ENCODE measurements at regions not wholly inside any gene's neighbourhood (a gene's known extent, or its start where the extent isn't known, plus 50 kb on each side); places are given as distances from the start of the nearest gene placed in this dataset.

GRCh38 chr18:67794521-67794920 lies 278.0 kb upstream of the DSEL start:
- TF ChIP-seq CTCF (IDR thresholded peaks at IDR 0.05; ENCODE audit: control extremely low read depth, extremely low read depth, low read depth, missing control alignments) = no peak

GRCh38 chr18:67790527-67790926 lies 274.0 kb upstream of the DSEL start:
- DNase-seq (ENCODE audit: extremely low spot score) = no peak
- ChIA-PET CTCF (no interaction called here), POLR2A (no interaction called here)
- no peak for TF ChIP-seq CTCF (IDR thresholded peaks at IDR 0.05; ENCODE audit: control extremely low read depth, extremely low read depth, low read depth, missing control alignments)

More at GRCh38 chr18:67794521-67794920, 278.0 kb upstream of the DSEL start:
- no peak for DNase-seq (ENCODE audit: extremely low spot score)
- POLR2A ChIA-PET = no interaction called here
- CTCF ChIA-PET = no interaction called here

GRCh38 chr18:67789165-67789545 lies 272.6 kb upstream of the DSEL start:
- ChIA-PET POLR2A (no interaction called here), CTCF (no interaction called here)
- TF ChIP-seq CTCF (IDR thresholded peaks at IDR 0.05; ENCODE audit: control extremely low read depth, extremely low read depth, low read depth, missing control alignments) = no peak
- DNase-seq (ENCODE audit: extremely low spot score) = no peak

- ChIA-PET POLR2A (no interaction called here), CTCF (no interaction called here)
- TF ChIP-seq CTCF (IDR thresholded peaks at IDR 0.05; ENCODE audit: control extremely low read depth, extremely low read depth, low read depth, missing control alignments) = no peak
- DNase-seq (ENCODE audit: extremely low spot score) = no peak
Measured at GRCh38 chr18:67788310-67789164, 272.0 kb upstream of the DSEL start.

GRCh38 chr18:67783196-67783946 lies 266.9 kb upstream of the DSEL start:
- no peak for DNase-seq (ENCODE audit: extremely low spot score)
- CTCF ChIA-PET = no interaction called here
- POLR2A ChIA-PET = no interaction called here
- TF ChIP-seq CTCF (IDR thresholded peaks at IDR 0.05; ENCODE audit: control extremely low read depth, extremely low read depth, low read depth, missing control alignments) = no peak

- CTCF ChIA-PET = no interaction called here
- DNase-seq (ENCODE audit: extremely low spot score) = no peak
- POLR2A ChIA-PET = no interaction called here
- no peak for TF ChIP-seq CTCF (IDR thresholded peaks at IDR 0.05; ENCODE audit: control extremely low read depth, extremely low read depth, low read depth, missing control alignments)
Measured at GRCh38 chr18:67778016-67778415, 261.5 kb upstream of the DSEL start.
